K562 (cell line): ENCODE measurements at regions not wholly inside any gene's neighbourhood (a gene's known extent, or its start where the extent isn't known, plus 50 kb on each side); places are given as distances from the start of the nearest gene placed in this dataset.
A peak's percentile ranks its signal among the peaks of the same experiment; 100 is the strongest.

ENCODE experiments used
- ATAC-seq: fragments of 200-7000 bp; cut with Tn5 transposase; 3 replicates; pipeline ENCODE4 v1.9.1; 2020; ENCODE audit warnings: moderate library complexity
- BruUV-seq: library from RNA; stranded (reverse); fragments of 400-500 nt; replicated peaks from 2 replicates; lab custom pipeline; 2021; lab: Mats Ljungman, UMichigan
- CTCF ChIA-PET: fragments of 300-600 bp; formaldehyde crosslinking; extraction: SDS; loops from one replicate; lab custom pipeline; 2021; ENCODE audit warnings: low intra/inter-chr PET ratio; lab: Yijun Ruan, JAX
- POLR2A ChIA-PET: fragments of 300-600, 350-650 bp; sonication (Branson Sonifier 250); formaldehyde crosslinking; extraction: SDS; loops from one replicate; lab custom pipeline; 2021; ENCODE audit warnings: antibody characterized with exemption, inconsistent platforms; lab: Yijun Ruan, JAX
- DNase-seq, 4 experiments: peaks; one replicate each; pipeline versions ENCODE4 v3.0.0 to v3.0.0-alpha.2; 2011 to 2018; ENCODE audit warnings: low spot score in 3 of 4, mixed read lengths in 3 of 4; ENCODE audit errors: extremely low read depth in 1 of 4
- FAIRE-seq: peaks from 2 replicates; lab custom pipeline; 2011; peaks lifted over from hg19 to GRCh38; lab: Jason Lieb, UNC
- H2AFZ ChIP-seq: 2 replicates; pipeline ENCODE4 v1.6.0; 2011; ENCODE audit warnings: low read depth, low read length, control low read depth, inconsistent platforms
- H3K27ac ChIP-seq: fragments of 200-600 bp; 3 replicates; pipeline ENCODE4 v1.8.0; 2011; ENCODE audit warnings: low read depth, mild to moderate bottlenecking, control low read depth, inconsistent platforms, low read length, moderate library complexity, mixed read lengths; ENCODE audit errors: extremely low read depth
- H3K27me3 ChIP-seq, 2 experiments: fragments of 300-600 bp in 1 of 2; 2 replicates in 1 of 2; 3 replicates in 1 of 2; pipeline versions ENCODE4 v1.6.0 to v1.8.0; 2011; ENCODE audit warnings: inconsistent platforms in 2 of 2, low read length in 2 of 2, mild to moderate bottlenecking in 1 of 2, mixed read lengths in 1 of 2, moderate library complexity in 1 of 2; ENCODE audit not compliant: control insufficient read depth in 2 of 2, insufficient read depth in 2 of 2
- H3K36me3 ChIP-seq: fragments of 300-600 bp; 3 replicates; pipeline ENCODE4 v1.8.0; 2011; ENCODE audit warnings: mild to moderate bottlenecking, low read length, inconsistent platforms; ENCODE audit not compliant: control insufficient read depth, insufficient read depth
- H3K4me1 ChIP-seq, 2 experiments: fragments of 200-600 bp in 1 of 2; replicated peaks in 1 of 2; 2 replicates in 1 of 2; 3 replicates in 1 of 2; pipeline versions ENCODE4 v1.5.1 to v1.8.0; 2011; ENCODE audit warnings: inconsistent platforms in 2 of 2, low read length in 2 of 2, mild to moderate bottlenecking in 1 of 2, mixed read lengths in 1 of 2, moderate library complexity in 1 of 2; ENCODE audit not compliant: control insufficient read depth in 2 of 2, insufficient read depth in 2 of 2
- H3K4me2 ChIP-seq: 2 replicates; pipeline ENCODE4 v1.6.1; 2011; ENCODE audit warnings: low read length, control low read depth, inconsistent platforms, mixed read lengths; ENCODE audit not compliant: insufficient read depth
- H3K4me3 ChIP-seq: fragments of 200-600 bp; sonication (generic), shearing (Covaris generic); 2 replicates; pipeline ENCODE4 v1.5.1; 2016; ENCODE audit warnings: control low read depth, inconsistent platforms
- H3K79me2 ChIP-seq: fragments of 200-600 bp; 3 replicates; pipeline ENCODE4 v1.8.0; 2011; ENCODE audit warnings: low read length, inconsistent platforms; ENCODE audit not compliant: control insufficient read depth, insufficient read depth
- H3K9ac ChIP-seq, 2 experiments: 2 replicates each; pipeline versions ENCODE4 v1.6.0 to v1.6.1; 2011; ENCODE audit warnings: low read depth in 2 of 2, low read length in 2 of 2, control low read depth in 1 of 2, inconsistent platforms in 1 of 2, mild to moderate bottlenecking in 1 of 2, mixed read lengths in 1 of 2; ENCODE audit not compliant: insufficient read depth in 1 of 2
- H3K9me1 ChIP-seq: one replicate; pipeline ENCODE4 v1.6.0; 2011; ENCODE audit warnings: inconsistent platforms, mild to moderate bottlenecking, low read length, moderate library complexity; ENCODE audit not compliant: control insufficient read depth, insufficient read depth
- H3K9me3 ChIP-seq: replicated peaks from 2 replicates; pipeline ENCODE4 v1.5.1; 2011; ENCODE audit warnings: low read depth, low read length, inconsistent platforms; ENCODE audit not compliant: control insufficient read depth, insufficient read depth
- H4K20me1 ChIP-seq: replicated peaks from 2 replicates; pipeline ENCODE4 v1.6.1; 2011; ENCODE audit warnings: low read length, inconsistent platforms, mixed read lengths; ENCODE audit not compliant: control insufficient read depth, insufficient read depth
- CAMTA2 ChIP-seq: fragments of 250-450 bp; sonication (Bioruptor Pico); conservative IDR thresholded peaks from 2 replicates; pipeline ENCODE4 v1.5.1; 2022
- ESRRA ChIP-seq: fragments of 450-650 bp; IDR thresholded peaks from 2 replicates; pipeline ENCODE4 v1.6.1; 2014; ENCODE audit warnings: low read depth, mild to moderate bottlenecking, moderate library complexity, borderline replicate concordance
- FOSL1 ChIP-seq: fragments of 200-800 bp; sonication (Bioruptor generic); conservative IDR thresholded peaks from 2 replicates; pipeline ENCODE4 v1.6.1; 2016; ENCODE audit warnings: missing genetic modification characterization, missing compliant biosample characterization
- MCM2 ChIP-seq: fragments of 450-650 bp; IDR thresholded peaks from 2 replicates; pipeline ENCODE4 v1.6.1; 2017; ENCODE audit warnings: low read depth, mild to moderate bottlenecking
- PCBP2 ChIP-seq: fragments of 200-400 bp; formaldehyde crosslinking; IDR thresholded peaks from 2 replicates; pipeline ENCODE4 v1.6.1; 2018; ENCODE audit warnings: low read length, low read depth, mild to moderate bottlenecking, moderate library complexity; ENCODE audit not compliant: poor library complexity, severe bottlenecking
- POLR2H ChIP-seq: IDR thresholded peaks from 2 replicates; pipeline ENCODE4 v1.6.1; 2016; ENCODE audit warnings: missing genetic modification characterization, low read depth, mild to moderate bottlenecking, control low read depth, missing compliant biosample characterization, moderate library complexity
- ZNF668 ChIP-seq: fragments of 250-450 bp; sonication (Bioruptor Pico); IDR thresholded peaks from 2 replicates; pipeline ENCODE4 v1.8.0; 2022; ENCODE audit warnings: mild to moderate bottlenecking, inconsistent platforms
- ZNF740 ChIP-seq, 3 experiments: fragments of 200-800 bp in 1 of 3; sonication (Bioruptor generic) in 1 of 3; sonication (generic) in 1 of 3; formaldehyde crosslinking in 1 of 3; IDR thresholded peaks; 2 replicates each; pipeline versions ENCODE4 v1.6.1 to v1.8.0; 2016 to 2022; ENCODE audit warnings: mild to moderate bottlenecking in 2 of 3, missing compliant biosample characterization in 2 of 3, missing genetic modification characterization in 2 of 3, missing genetic modification reagents in 1 of 3
- in situ Hi-C: fragments of 300-500 bp; cut with MboI; formaldehyde crosslinking; loops from 4 replicates; pipeline ENCODE4 v1.15.0; 2018; ENCODE audit warnings: inconsistent platforms, mixed read lengths
- intact Hi-C: fragments of 100-400 bp; cut with micrococcal nuclease; formaldehyde crosslinking; loops from 2 replicates; pipeline ENCODE4 v1.14.2; 2022
- TF ChIP-seq, protein P1 (sequence below): sonication (generic); formaldehyde crosslinking; IDR thresholded peaks from 2 replicates; pipeline ENCODE4 v1.8.0; 2022; ENCODE audit warnings: mild to moderate bottlenecking, missing genetic modification reagents
- TF ChIP-seq, protein P2 (sequence below): sonication (generic); formaldehyde crosslinking; IDR thresholded peaks from 2 replicates; pipeline ENCODE4 v1.8.1; 2023; ENCODE audit warnings: mild to moderate bottlenecking, missing genetic modification reagents
- TF ChIP-seq, protein P3 (sequence below): fragments of 450-650 bp; IDR thresholded peaks from 2 replicates; pipeline ENCODE4 v1.7.1; 2018; ENCODE audit warnings: mild to moderate bottlenecking, low read depth; ENCODE audit not compliant: partially characterized antibody

- ChIA-PET POLR2A (no interaction called here), CTCF (no interaction called here)
- ATAC-seq (no peak), DNase-seq (no peak), FAIRE-seq (no peak)
- no peaks in the 10 kb centered on the region for H3K27me3 ChIP-seq
- H3K9me1 ChIP-seq, result no peaks in the 10 kb centered on the region
- H3K4me3 ChIP-seq, result no peak overlapping the region
- no peaks in the 10 kb centered on the region for H3K4me1 ChIP-seq
- in situ Hi-C loops (no loop called here), intact Hi-C loops (no loop called here)
- H3K79me2 ChIP-seq, result no peaks in the 10 kb centered on the region
- H3K4me2 ChIP-seq, result no peak overlapping the region
- no peaks in the 10 kb centered on the region for H3K9me3 ChIP-seq
- no peaks in the 10 kb centered on the region for H4K20me1 ChIP-seq
- H3K36me3 ChIP-seq, result no peaks in the 10 kb centered on the region
- H3K9ac ChIP-seq, result no peak overlapping the region
- BruUV-seq, result no TSS peak
- H3K27ac ChIP-seq, result no peak overlapping the region
- 0 out of 2 replicates have a peak overlapping the region, but pooled peaks have one; percentile 22 for H2AFZ ChIP-seq
- TF ChIP-seq POLR2H, result no peak
- TF ChIP-seq, protein P1, sequence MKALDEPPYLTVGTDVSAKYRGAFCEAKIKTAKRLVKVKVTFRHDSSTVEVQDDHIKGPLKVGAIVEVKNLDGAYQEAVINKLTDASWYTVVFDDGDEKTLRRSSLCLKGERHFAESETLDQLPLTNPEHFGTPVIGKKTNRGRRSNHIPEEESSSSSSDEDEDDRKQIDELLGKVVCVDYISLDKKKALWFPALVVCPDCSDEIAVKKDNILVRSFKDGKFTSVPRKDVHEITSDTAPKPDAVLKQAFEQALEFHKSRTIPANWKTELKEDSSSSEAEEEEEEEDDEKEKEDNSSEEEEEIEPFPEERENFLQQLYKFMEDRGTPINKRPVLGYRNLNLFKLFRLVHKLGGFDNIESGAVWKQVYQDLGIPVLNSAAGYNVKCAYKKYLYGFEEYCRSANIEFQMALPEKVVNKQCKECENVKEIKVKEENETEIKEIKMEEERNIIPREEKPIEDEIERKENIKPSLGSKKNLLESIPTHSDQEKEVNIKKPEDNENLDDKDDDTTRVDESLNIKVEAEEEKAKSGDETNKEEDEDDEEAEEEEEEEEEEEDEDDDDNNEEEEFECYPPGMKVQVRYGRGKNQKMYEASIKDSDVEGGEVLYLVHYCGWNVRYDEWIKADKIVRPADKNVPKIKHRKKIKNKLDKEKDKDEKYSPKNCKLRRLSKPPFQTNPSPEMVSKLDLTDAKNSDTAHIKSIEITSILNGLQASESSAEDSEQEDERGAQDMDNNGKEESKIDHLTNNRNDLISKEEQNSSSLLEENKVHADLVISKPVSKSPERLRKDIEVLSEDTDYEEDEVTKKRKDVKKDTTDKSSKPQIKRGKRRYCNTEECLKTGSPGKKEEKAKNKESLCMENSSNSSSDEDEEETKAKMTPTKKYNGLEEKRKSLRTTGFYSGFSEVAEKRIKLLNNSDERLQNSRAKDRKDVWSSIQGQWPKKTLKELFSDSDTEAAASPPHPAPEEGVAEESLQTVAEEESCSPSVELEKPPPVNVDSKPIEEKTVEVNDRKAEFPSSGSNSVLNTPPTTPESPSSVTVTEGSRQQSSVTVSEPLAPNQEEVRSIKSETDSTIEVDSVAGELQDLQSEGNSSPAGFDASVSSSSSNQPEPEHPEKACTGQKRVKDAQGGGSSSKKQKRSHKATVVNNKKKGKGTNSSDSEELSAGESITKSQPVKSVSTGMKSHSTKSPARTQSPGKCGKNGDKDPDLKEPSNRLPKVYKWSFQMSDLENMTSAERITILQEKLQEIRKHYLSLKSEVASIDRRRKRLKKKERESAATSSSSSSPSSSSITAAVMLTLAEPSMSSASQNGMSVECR (CRISPR knock-in tag), result no peak
- TF ChIP-seq ZNF740 (CRISPR knock-in tag; IDR thresholded peaks at IDR 0.05), result no peak
- TF ChIP-seq ZNF740 (tag; IDR thresholded peaks at IDR 0.05), result no peak
- TF ChIP-seq, protein P2, sequence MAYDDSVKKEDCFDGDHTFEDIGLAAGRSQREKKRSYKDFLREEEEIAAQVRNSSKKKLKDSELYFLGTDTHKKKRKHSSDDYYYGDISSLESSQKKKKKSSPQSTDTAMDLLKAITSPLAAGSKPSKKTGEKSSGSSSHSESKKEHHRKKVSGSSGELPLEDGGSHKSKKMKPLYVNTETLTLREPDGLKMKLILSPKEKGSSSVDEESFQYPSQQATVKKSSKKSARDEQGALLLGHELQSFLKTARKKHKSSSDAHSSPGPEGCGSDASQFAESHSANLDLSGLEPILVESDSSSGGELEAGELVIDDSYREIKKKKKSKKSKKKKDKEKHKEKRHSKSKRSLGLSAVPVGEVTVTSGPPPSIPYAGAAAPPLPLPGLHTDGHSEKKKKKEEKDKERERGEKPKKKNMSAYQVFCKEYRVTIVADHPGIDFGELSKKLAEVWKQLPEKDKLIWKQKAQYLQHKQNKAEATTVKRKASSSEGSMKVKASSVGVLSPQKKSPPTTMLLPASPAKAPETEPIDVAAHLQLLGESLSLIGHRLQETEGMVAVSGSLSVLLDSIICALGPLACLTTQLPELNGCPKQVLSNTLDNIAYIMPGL (CRISPR knock-in tag), result no peak
- no peak for TF ChIP-seq PCBP2
- TF ChIP-seq FOSL1 (tag), result no peak
- TF ChIP-seq ESRRA, result no peak
- no peak for TF ChIP-seq ZNF668 (CRISPR knock-in tag)
- TF ChIP-seq MCM2, result no peak
- TF ChIP-seq CAMTA2 (CRISPR knock-in tag), result no peak
- TF ChIP-seq, protein P3, sequence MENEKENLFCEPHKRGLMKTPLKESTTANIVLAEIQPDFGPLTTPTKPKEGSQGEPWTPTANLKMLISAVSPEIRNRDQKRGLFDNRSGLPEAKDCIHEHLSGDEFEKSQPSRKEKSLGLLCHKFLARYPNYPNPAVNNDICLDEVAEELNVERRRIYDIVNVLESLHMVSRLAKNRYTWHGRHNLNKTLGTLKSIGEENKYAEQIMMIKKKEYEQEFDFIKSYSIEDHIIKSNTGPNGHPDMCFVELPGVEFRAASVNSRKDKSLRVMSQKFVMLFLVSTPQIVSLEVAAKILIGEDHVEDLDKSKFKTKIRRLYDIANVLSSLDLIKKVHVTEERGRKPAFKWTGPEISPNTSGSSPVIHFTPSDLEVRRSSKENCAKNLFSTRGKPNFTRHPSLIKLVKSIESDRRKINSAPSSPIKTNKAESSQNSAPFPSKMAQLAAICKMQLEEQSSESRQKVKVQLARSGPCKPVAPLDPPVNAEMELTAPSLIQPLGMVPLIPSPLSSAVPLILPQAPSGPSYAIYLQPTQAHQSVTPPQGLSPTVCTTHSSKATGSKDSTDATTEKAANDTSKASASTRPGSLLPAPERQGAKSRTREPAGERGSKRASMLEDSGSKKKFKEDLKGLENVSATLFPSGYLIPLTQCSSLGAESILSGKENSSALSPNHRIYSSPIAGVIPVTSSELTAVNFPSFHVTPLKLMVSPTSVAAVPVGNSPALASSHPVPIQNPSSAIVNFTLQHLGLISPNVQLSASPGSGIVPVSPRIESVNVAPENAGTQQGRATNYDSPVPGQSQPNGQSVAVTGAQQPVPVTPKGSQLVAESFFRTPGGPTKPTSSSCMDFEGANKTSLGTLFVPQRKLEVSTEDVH, result no peak
These were observed 330.4 kb downstream of the ARL4A start for GRCh38 chr7:13017881-13018280.
